ENCODE measurements at regions not wholly inside any gene's neighbourhood (a gene's known extent, or its start where the extent isn't known, plus 50 kb on each side); places are given as distances from the start of the nearest gene placed in this dataset.

DNA sequence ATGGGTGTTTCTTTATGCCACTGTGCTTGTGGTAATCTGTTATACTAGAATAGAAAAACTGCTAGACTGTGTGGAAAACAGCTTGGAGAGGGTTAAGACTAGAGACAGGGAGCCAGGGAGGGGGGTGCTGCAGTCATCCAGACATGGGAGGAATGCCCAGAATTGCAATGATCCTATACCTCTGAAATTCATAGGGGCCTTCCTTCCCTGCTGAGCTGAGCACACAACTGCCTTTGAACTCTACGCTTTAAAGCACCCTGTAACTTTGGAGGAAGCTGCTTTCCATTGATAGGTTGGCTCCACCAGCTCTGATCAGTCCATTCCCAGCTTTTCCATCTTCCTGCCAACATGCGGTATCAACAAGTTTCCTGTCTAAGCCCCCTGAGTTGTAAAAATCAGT, 155.9 kb upstream of the RASGEF1B start:
- DNase-seq (ENCODE audit: low read depth), result no peak

DNA sequence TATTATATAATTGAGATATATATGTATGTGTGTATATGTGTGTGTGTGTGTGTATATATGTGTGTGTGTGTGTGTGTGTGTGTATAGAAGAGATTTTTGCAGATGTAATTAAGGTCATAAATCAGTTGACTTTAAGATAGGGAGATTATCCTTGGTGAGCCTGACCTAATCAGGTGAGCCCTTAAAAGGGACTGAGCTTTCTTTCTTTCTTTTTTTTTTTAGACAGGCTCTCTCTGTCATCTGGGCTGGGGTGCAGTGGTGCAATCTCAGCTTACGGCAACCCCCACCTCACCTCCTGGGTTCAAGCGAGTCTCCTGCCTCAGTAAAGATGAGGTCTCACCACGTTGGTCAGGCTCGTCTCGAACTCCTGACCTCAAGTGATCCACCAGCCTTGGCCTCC, 155.1 kb upstream of the RASGEF1B start:
- no peak for DNase-seq (ENCODE audit: low read depth)

- no peak for DNase-seq (ENCODE audit: low read depth)
These were observed 154.0 kb upstream of the RASGEF1B start for GRCh38 chr4:81625422-81626417.

DNA sequence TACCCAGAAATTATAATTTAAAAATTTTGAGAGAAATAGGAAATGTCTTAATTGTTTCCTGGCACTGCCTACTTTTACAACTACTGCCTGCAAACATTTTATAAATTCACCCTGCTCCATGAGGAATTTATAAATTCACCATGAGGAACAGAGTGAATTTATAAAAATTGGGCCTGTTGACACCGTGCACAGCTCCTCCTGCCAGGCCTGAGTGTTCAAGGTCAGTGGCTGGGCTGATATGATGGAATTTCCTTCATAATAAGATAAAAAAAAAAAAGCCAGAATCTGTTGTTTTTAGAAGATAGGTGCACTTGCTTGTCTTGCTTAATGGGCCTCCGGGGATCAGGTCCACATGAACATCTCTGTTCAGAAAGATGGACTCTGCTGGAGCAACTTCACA, 151.7 kb upstream of the RASGEF1B start:
- no peak for DNase-seq (ENCODE audit: low read depth)

DNA sequence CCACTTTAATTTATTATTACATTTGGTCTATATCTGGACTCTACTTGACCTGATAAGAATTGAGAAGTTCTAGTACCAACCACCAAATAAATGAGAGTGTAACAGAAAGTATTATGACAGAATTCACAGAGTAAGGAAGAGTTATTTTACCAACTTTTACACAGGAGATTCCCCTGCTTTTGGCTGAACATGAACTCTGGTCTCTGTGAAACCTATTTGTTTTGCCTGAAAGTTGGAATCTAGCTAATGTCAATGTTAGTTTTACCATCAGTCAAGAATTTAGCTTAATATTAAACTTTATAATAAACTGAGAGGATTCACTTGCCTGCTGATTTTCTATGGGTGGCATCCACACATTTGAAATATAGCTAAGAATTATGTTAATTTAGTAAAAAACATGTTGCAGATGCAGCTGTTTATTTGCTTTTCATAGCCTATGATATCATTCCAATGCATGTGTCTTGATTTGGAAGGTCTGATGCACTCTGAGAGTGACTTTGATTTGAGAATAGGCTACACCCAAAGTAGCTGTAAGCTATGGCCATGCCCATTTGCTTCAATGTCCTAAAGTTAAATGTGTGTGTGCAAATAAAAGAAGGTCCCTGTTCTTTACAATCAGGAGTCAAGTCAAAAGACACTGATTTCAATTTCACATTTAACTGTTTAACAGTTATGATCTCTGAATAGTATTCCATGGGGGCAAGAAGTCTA, 150.9 kb upstream of the RASGEF1B start:
- DNase-seq (ENCODE audit: low read depth), result no peak

GRCh38 chr4:81622028-81622427, 150.3 kb upstream of the RASGEF1B start:
- DNase-seq (ENCODE audit: low read depth), result no peak

GRCh38 chr4:81621490-81621889, 149.8 kb upstream of the RASGEF1B start:
- DNase-seq (ENCODE audit: low read depth), result no peak

DNA sequence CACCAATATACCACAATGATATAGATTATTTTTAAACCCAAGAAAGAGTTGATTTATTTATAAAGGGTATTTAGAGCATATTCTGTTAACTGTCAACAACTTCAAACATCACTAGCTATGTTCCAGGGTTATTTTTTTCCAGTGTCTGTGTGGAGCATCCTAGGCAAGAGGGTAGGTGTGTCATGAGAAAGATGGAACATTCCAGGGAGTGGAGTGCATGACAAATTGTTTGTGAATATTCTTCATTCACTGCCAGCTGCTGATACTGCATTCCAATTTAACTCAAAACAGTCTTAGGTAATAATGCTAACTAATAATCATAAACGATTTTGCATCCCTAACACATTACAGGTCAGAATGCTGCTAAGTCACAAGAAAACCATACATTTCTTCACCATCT, 148.7 kb upstream of the RASGEF1B start:
- no peak for DNase-seq (ENCODE audit: low read depth)

GRCh38 chr4:81617545-81617944, 145.8 kb upstream of the RASGEF1B start:
- DNase-seq (ENCODE audit: low read depth), result no peak

DNA sequence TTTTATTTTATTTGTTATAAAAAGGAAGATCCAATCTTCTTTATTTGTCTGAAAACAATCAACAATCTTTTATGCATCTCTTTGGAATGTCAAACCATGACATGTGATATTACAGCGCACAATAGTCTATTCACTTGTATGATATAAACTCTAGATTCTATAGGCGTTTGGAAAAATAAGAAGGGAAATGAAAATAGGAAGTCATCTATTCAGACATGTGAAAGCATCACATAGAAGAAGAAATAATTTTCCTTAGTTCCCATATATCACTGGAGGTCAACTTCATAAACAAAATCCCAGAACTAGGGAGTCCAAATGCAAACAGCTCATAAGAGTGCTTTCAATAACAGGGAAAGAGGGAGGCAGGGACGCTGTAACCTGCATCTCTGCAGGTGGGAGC, 139.5 kb upstream of the RASGEF1B start:
- no peak for DNase-seq (ENCODE audit: low read depth)

DNA sequence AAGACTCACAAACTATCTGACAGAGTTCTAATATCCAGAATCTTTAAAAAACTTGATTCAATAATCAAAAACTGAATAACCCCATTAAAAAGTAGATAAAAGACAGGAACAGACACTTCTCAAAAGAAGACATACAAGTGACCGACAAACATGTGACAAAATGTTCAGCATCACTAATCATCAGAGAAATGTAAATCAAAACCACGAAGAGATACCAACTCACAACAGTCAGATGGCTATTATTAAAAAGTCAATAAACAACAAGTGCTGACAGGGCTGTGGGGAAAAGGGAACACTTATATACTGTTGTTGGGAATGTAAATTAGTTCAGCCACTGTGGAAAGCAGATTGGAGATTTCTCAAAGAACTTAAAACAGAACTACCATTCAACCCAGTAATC, 138.1 kb upstream of the RASGEF1B start:
- no peak for DNase-seq (ENCODE audit: low read depth)

DNA sequence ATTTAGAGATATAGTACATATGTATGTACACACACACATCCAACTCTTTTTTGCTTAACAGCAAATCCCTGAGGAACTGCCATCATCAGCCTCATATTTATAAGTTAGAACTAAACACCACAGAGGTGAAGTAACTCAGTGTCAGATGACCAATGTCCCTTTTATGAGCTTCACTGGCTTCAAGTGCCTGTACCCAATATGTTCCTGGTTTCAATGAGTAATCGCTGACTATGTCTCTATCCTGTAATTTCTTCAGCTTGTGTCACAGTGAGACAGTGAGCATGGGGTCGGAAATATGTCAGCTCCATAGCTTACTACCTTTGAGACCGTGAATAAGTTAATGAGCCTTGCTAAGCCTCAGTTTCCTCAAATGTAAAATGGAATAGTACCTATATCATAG, 136.2 kb upstream of the RASGEF1B start:
- DNase-seq (ENCODE audit: low read depth), result no peak

DNA sequence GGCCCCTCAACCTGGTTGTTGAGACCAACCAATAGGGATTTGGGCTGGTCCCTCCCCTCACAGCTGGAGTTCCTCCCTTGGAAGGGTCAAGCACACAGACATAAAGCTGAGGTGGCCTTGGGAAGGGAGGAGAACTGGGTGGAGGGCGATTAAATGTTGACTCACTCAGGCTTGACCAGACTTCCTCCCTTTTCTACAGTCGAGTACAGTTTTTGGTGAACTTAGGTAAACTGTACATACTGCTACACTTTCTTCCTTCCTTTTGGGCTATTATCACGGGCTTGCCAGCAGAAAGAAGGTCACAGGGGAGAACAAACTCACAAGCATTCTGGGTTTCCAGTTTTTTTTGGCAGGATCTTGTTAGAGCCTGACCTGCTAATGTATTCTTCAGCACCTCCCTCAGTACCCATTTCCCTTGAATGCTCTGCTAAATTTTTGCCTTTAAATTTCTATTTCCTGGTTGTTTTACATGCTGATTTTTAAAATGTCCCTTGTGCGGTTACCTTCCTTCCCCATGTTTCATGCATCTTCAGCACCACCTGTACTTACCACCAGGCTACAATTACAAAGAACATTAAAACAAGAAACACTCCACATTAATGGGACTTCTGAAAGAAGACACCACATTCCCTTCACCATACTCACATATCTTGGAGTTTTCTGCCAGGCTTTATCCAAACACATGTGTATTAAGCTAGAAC, 135.2 kb upstream of the RASGEF1B start:
- no peak for DNase-seq (ENCODE audit: low read depth)

- no peak for DNase-seq (ENCODE audit: low read depth)
These were observed 134.5 kb upstream of the RASGEF1B start for GRCh38 chr4:81606166-81606565.

- DNase-seq (ENCODE audit: low read depth), result no peak
These were observed 133.6 kb upstream of the RASGEF1B start for GRCh38 chr4:81605271-81605670.

- no peak for DNase-seq (ENCODE audit: low read depth)
These were observed 133.0 kb upstream of the RASGEF1B start for GRCh38 chr4:81604683-81605218.

- DNase-seq (ENCODE audit: low read depth), result no peak
These were observed 131.1 kb upstream of the RASGEF1B start for GRCh38 chr4:81602854-81603253.

DNA sequence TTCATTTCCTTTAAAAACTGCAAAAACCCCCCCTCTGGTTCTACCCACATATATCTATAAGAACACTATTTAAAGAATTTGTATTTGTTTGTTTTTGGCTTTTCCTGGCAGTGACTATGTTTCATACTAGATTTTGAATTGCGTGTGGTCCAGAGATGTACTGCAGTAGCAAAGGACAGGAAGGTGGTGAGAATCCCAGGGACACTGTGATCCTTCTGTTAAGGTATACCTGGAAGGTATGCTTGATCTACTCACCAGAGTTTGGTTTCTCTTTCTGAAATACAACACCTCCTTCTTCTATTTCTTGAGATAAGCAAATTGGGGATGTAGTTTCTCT, 129.6 kb upstream of the RASGEF1B start:
- no peak for DNase-seq (ENCODE audit: low read depth)

DNA sequence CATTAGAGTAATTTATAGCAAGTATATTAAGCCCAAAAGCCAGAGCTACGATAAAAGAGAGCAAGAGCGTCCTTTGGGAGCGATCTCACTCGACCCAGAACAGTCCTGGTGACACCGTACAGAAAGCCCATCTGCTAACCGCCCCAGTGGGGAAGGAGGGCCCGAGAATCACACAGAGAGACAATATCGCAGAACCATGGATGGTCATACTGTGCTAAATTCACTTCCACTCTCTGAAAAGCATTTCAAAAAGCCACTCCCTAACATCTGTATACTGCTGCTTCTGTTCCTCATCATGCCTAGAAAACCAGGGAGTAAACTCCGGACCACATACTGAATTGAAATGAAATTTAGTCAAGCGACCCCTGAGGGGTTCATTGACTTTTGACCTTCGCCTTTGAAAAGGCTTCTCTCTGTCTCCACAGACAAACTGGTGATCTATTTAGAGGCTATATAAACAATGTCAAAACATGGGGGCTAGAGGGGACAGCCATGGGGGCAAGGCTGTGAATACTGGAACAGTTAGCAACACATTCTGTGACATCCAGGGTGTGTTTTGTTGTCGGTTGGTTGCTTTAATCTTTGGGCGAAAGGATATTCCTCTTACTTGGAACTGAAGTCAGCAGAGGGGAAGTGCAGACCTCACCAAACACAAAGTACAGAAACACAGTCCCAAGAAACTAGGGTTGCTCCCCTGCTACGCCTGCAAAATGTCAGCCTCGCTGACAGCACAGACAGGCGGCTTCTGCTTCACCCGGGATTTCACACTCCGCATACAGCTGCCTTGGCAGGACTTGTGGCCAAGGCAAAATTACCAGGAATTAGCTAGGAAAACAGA, 129.0 kb upstream of the RASGEF1B start:
- no peak for DNase-seq (ENCODE audit: low read depth)

DNA sequence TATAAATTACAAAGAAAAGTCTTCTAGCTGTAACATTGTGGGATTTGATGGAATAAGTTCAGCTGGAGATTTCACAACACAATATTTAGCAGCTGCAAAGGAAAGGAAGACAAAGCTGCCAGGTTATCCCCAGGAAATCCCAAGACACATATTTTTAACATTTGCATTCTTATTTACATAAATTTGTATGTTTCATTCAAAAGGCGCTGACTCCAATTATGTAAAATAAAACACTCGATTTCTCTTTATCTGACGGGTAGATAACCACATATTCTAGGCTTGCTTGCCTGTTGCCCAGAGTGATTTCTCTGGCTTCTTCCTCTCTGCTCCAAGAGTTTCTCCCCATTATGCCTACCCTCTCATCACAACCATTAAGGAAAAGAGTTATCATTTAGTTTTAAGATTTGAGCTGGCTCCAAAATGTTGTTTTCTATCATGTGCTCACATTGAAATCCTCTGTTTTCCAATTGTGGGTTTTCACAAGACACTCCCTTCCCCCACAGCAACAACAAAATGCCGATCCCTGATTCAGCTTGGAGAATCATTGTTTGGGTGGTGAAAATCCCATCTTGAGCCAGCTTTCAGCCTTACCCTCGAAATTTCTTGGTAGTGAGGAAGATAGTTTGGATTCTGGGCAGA, 128.2 kb upstream of the RASGEF1B start:
- DNase-seq (ENCODE audit: low read depth), result no peak

All from T-helper 22 cell (primary cell).